ENCODE measurements at regions not wholly inside any gene's neighbourhood (a gene's known extent, or its start where the extent isn't known, plus 50 kb on each side); places are given as distances from the start of the nearest gene placed in this dataset.
"Not testable (repeated sequence)": the region's sequence is repeated elsewhere in the genome, so short reads cannot be mapped to it uniquely, and the experiment has no call there.

GRCh38 chr7:49093218-49093617 is 168.9 kb downstream of the CDC14C start:
- POLR2A ChIA-PET, result no interaction called here
- TF ChIP-seq, protein P1, sequence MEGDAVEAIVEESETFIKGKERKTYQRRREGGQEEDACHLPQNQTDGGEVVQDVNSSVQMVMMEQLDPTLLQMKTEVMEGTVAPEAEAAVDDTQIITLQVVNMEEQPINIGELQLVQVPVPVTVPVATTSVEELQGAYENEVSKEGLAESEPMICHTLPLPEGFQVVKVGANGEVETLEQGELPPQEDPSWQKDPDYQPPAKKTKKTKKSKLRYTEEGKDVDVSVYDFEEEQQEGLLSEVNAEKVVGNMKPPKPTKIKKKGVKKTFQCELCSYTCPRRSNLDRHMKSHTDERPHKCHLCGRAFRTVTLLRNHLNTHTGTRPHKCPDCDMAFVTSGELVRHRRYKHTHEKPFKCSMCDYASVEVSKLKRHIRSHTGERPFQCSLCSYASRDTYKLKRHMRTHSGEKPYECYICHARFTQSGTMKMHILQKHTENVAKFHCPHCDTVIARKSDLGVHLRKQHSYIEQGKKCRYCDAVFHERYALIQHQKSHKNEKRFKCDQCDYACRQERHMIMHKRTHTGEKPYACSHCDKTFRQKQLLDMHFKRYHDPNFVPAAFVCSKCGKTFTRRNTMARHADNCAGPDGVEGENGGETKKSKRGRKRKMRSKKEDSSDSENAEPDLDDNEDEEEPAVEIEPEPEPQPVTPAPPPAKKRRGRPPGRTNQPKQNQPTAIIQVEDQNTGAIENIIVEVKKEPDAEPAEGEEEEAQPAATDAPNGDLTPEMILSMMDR (IDR thresholded peaks at IDR 0.05; ENCODE audit: control extremely low read depth, extremely low read depth, low read depth, missing control alignments), result no peak
- CTCF ChIA-PET, result interaction anchor here (1.0 kb wide), 1 partner anchor 15 kb away, joined by 3 read pairs; no protein-coding TSS in a partner anchor
- DNase-seq (ENCODE audit: extremely low spot score), result no peak

DNA sequence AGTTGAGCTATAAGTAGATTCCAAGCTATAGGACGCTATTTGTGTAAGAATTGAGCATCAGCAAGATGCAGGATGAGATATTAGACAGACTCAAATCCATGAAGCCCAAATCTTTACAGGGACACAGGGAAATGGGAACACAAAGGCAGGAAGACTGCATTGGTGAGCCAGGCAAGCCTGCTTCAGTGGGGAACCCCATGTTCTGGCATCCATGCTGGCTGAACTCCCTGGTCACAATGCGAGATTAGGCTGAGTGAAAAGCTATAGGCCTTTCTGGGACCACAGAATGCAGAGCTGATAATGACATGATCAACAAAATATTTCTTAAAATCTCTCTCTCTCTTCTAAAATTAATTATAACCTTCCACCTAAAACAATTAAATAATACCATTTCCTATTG is 170.5 kb downstream of the CDC14C start:
- TF ChIP-seq, protein P1 (IDR thresholded peaks at IDR 0.05; ENCODE audit: control extremely low read depth, extremely low read depth, low read depth, missing control alignments), result no peak
- CTCF ChIA-PET, result no interaction called here
- no peak for DNase-seq (ENCODE audit: extremely low spot score)
- POLR2A ChIA-PET, result no interaction called here

GRCh38 chr7:49099587-49100326 is 175.4 kb downstream of the CDC14C start:
- POLR2A ChIA-PET, result no interaction called here
- DNase-seq (ENCODE audit: extremely low spot score), result no peak
- CTCF ChIA-PET, result interaction anchor here (0.6 to 1.0 kb wide), 2 partner anchors 13 to 691 kb away, joined by 3 read pairs; no protein-coding TSS in a partner anchor
- TF ChIP-seq, protein P1 (IDR thresholded peaks at IDR 0.05; ENCODE audit: control extremely low read depth, extremely low read depth, low read depth, missing control alignments), result no peak

- POLR2A ChIA-PET, CTCF ChIA-PET: not testable (repeated sequence)
Observed at GRCh38 chr7:49100908-49101740, 176.8 kb downstream of the CDC14C start.

DNA sequence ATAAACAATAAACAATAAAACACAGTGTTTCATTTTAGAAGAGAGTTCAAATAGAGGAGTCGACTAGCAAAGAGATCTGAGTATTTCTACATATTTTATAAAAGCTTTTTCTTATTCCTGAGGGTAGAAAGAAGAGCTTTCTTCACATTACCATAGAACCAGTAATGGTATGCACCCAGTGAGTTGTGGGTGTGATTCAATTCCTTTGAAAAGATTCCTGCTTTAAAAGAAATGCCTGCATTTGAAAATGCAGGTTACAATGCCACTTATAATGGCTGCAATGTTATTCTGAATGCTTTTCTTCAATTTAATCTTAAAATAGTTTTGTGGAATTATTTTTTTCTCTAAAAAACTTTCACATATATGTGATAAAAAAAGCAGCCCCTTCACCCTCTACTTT is 178.1 kb downstream of the CDC14C start:
- TF ChIP-seq, protein P1 (IDR thresholded peaks at IDR 0.05; ENCODE audit: control extremely low read depth, extremely low read depth, low read depth, missing control alignments), result no peak
- ChIA-PET CTCF (no interaction called here), POLR2A (no interaction called here)
- DNase-seq (ENCODE audit: extremely low spot score), result no peak

More at GRCh38 chr7:49100908-49101740, 176.8 kb downstream of the CDC14C start:
- not testable (repeated sequence) for DNase-seq (ENCODE audit: extremely low spot score)

GRCh38 chr7:49111706-49112105 is 187.4 kb downstream of the CDC14C start:
- ChIA-PET CTCF (no interaction called here), POLR2A (no interaction called here)
- no peak for DNase-seq (ENCODE audit: extremely low spot score)
- TF ChIP-seq, protein P1 (IDR thresholded peaks at IDR 0.05; ENCODE audit: control extremely low read depth, extremely low read depth, low read depth, missing control alignments), result no peak

DNA sequence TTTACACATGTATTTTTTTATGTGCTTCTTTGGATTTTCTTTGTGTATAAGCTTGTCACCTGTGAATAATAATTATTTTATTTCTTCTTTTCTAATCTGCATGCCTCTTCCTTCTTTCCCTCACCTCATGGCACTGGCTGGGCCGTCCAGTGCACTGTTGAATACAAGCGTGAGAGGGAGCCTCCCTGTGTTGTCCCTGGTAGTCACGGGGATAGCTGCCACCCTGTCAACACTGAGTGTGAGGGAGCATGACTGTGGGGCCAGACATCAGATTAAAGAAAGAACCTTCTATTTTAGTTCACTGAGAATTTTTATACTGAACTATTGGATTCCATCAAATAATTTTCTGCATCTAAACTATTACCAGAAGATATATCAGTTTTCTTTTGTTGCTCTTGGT is 187.9 kb downstream of the CDC14C start:
- ChIA-PET POLR2A (no interaction called here), CTCF (no interaction called here)
- TF ChIP-seq, protein P1 (IDR thresholded peaks at IDR 0.05; ENCODE audit: control extremely low read depth, extremely low read depth, low read depth, missing control alignments), result no peak
- no peak for DNase-seq (ENCODE audit: extremely low spot score)
